C4-2B (cell line): ENCODE measurements at regions not wholly inside any gene's neighbourhood (a gene's known extent, or its start where the extent isn't known, plus 50 kb on each side); places are given as distances from the start of the nearest gene placed in this dataset.

ENCODE experiments used
- ZFX ChIP-seq: fragments of 450-650 bp; IDR thresholded peaks from 2 replicates; pipeline ENCODE4 v1.6.1; 2017
- TF ChIP-seq, protein P1 (sequence below): fragments of 450-650 bp; conservative IDR thresholded peaks from 2 replicates; pipeline ENCODE4 v1.5.1; 2017; ENCODE audit warnings: mild to moderate bottlenecking

DNA sequence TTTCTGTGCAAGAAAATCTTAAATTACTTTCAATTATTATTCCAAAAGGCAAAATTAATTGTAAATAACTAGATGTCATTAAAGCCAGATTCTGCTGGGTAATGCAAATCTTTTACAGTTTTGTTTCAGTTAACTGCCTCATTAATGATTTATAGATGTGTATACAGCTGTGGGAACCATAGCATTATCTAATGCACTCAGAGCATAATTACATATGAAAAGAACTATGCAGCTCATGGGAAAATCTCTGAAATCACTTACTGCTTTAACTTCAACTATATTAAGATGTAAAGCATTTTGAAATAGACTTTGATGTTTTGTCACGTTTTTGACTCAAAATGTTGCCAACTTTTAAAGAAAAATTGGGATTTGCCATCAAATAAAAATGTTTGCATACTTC is 630.3 kb upstream of the KLHL4 start:
- TF ChIP-seq, protein P1, sequence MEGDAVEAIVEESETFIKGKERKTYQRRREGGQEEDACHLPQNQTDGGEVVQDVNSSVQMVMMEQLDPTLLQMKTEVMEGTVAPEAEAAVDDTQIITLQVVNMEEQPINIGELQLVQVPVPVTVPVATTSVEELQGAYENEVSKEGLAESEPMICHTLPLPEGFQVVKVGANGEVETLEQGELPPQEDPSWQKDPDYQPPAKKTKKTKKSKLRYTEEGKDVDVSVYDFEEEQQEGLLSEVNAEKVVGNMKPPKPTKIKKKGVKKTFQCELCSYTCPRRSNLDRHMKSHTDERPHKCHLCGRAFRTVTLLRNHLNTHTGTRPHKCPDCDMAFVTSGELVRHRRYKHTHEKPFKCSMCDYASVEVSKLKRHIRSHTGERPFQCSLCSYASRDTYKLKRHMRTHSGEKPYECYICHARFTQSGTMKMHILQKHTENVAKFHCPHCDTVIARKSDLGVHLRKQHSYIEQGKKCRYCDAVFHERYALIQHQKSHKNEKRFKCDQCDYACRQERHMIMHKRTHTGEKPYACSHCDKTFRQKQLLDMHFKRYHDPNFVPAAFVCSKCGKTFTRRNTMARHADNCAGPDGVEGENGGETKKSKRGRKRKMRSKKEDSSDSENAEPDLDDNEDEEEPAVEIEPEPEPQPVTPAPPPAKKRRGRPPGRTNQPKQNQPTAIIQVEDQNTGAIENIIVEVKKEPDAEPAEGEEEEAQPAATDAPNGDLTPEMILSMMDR = no peak
- no peak for TF ChIP-seq ZFX
